GM23338 (cell line): ENCODE measurements at regions not wholly inside any gene's neighbourhood (a gene's known extent, or its start where the extent isn't known, plus 50 kb on each side); places are given as distances from the start of the nearest gene placed in this dataset.

Source experiments
- ATAC-seq: fragments of 200-7000 bp; cut with Tn5 transposase; 3 replicates; pipeline ENCODE4 v1.9.1; 2020
- DNase-seq: peaks from one replicate; pipeline ENCODE4 v3.0.0-alpha.2; 2015; ENCODE audit warnings: low spot score
- H2AFZ ChIP-seq: fragments of 200-600 bp; sonication (generic); 2 replicates; pipeline ENCODE4 v1.8.0; 2016; ENCODE audit warnings: antibody characterized with exemption, mild to moderate bottlenecking, moderate library complexity
- H3F3A ChIP-seq: fragments of 200-600 bp; sonication (generic); replicated peaks from 2 replicates; pipeline ENCODE4 v1.8.0; 2017; ENCODE audit warnings: antibody characterized with exemption, mixed run types, low read depth
- H3K27ac ChIP-seq: fragments of 200-600 bp; sonication (generic); 2 replicates; pipeline ENCODE4 v1.6.1; 2016; ENCODE audit warnings: low read depth
- H3K27me3 ChIP-seq: fragments of 200-600 bp; sonication (generic); 2 replicates; pipeline ENCODE4 v1.8.0; 2016; ENCODE audit warnings: mild to moderate bottlenecking, mixed run types, moderate library complexity; ENCODE audit not compliant: insufficient read depth
- H3K36me3 ChIP-seq: fragments of 200-600 bp; sonication (generic); 2 replicates; pipeline ENCODE4 v1.8.0; 2016; ENCODE audit warnings: mild to moderate bottlenecking; ENCODE audit not compliant: insufficient read depth
- H3K4me1 ChIP-seq: fragments of 200-600 bp; sonication (generic); 2 replicates; pipeline ENCODE4 v1.8.0; 2016; ENCODE audit warnings: mild to moderate bottlenecking, moderate library complexity; ENCODE audit not compliant: insufficient read depth
- H3K4me2 ChIP-seq: fragments of 200-600 bp; sonication (generic); 2 replicates; pipeline ENCODE4 v1.7.1; 2017; ENCODE audit warnings: mixed run types
- H3K4me3 ChIP-seq: fragments of 200-600 bp; sonication (generic); 2 replicates; pipeline ENCODE4 v1.6.1; 2016; ENCODE audit warnings: mixed run types
- H3K79me2 ChIP-seq: fragments of 200-600 bp; sonication (generic); replicated peaks from 2 replicates; pipeline ENCODE4 v1.8.0; 2017; ENCODE audit warnings: mild to moderate bottlenecking; ENCODE audit not compliant: insufficient read depth
- H3K9me2 ChIP-seq: fragments of 200-600 bp; sonication (generic); 2 replicates; pipeline ENCODE4 v1.8.0; 2017; ENCODE audit not compliant: insufficient read depth
- H4K20me1 ChIP-seq: fragments of 200-600 bp; sonication (generic); replicated peaks from 2 replicates; pipeline ENCODE4 v1.8.0; 2017; ENCODE audit warnings: mild to moderate bottlenecking; ENCODE audit not compliant: insufficient read depth
- H3K27ac Mint-ChIP-seq: 2 replicates; pipeline ENCODE4 v1.8.0; 2020; ENCODE audit warnings: inconsistent platforms, mild to moderate bottlenecking, moderate library complexity, mixed read lengths
- H3K27me3 Mint-ChIP-seq: 3 replicates; pipeline ENCODE4 v1.8.0; 2022; ENCODE audit warnings: low read depth, mild to moderate bottlenecking, moderate library complexity, mixed read lengths, inconsistent platforms; ENCODE audit not compliant: insufficient read depth, poor library complexity
- H3K36me3 Mint-ChIP-seq: 3 replicates; pipeline ENCODE4 v1.8.0; 2021; ENCODE audit warnings: low read depth, mild to moderate bottlenecking, inconsistent platforms, moderate library complexity, mixed read lengths
- H3K4me1 Mint-ChIP-seq: 3 replicates; pipeline ENCODE4 v1.8.0; 2020; ENCODE audit warnings: mild to moderate bottlenecking, inconsistent platforms, mixed read lengths
- H3K4me3 Mint-ChIP-seq: 3 replicates; pipeline ENCODE4 v1.8.0; 2021; ENCODE audit warnings: moderate library complexity, mild to moderate bottlenecking, inconsistent platforms, mixed read lengths
- H3K9me3 Mint-ChIP-seq: 3 replicates; pipeline ENCODE4 v1.8.0; 2020; ENCODE audit warnings: moderate library complexity, mild to moderate bottlenecking, inconsistent platforms, mixed read lengths
- CTCF ChIP-seq, 2 experiments: fragments of 200-600 bp in 1 of 2; sonication (generic) in 1 of 2; conservative IDR thresholded peaks; 2 replicates each; pipeline versions ENCODE4 v1.5.1 to v1.6.1; 2016 to 2017; ENCODE audit warnings: antibody characterized with exemption in 2 of 2, low read depth in 2 of 2, mild to moderate bottlenecking in 2 of 2, moderate library complexity in 1 of 2
- EZH2 ChIP-seq: fragments of 200-600 bp; sonication (generic); IDR thresholded peaks from one replicate; pipeline ENCODE4 v1.8.0; 2017; ENCODE audit warnings: antibody characterized with exemption, mild to moderate bottlenecking, low read depth; ENCODE audit not compliant: unreplicated experiment
- JUNB ChIP-seq: IDR thresholded peaks from one replicate; pipeline ENCODE4 v1.6.1; 2016; ENCODE audit warnings: antibody characterized with exemption; ENCODE audit not compliant: unreplicated experiment
- STAT1 ChIP-seq: IDR thresholded peaks from one replicate; pipeline ENCODE4 v1.6.1; 2016; ENCODE audit warnings: antibody characterized with exemption; ENCODE audit not compliant: unreplicated experiment
- ZNF114 ChIP-seq: fragments of 250-450 bp; sonication (Bioruptor Pico); IDR thresholded peaks from 2 replicates; pipeline ENCODE4 v1.5.0; 2020; ENCODE audit warnings: mild to moderate bottlenecking, moderate library complexity
- TF ChIP-seq, protein P1 (sequence below): fragments of 250-450 bp; sonication (Bioruptor Pico); IDR thresholded peaks from 2 replicates; pipeline ENCODE4 v1.5.0; 2020; ENCODE audit warnings: mild to moderate bottlenecking, moderate library complexity

DNA sequence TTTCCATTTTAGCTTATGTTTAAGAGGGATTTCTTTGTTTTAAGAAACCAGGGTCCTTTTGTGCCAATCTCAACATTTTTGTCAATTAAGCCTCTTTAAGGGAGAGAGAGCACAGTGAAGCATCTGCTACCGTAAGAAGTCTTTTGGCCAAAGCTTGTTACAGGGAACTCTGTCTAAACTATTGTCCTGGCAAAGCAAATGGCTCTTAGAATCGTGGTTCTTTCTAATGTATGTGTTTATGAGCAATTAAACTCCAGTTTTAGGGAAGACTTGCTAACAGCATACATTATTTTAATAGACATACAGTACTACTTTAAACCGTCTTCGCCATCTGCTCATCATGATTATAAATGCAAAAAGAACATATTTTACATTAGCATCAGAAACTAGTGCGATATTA lies 202.1 kb downstream of the CDCA7 start (continued):
- no peak for TF ChIP-seq CTCF (conservative IDR thresholded peaks at IDR 0.05; ENCODE audit: low read depth in 2 of 2)

DNA sequence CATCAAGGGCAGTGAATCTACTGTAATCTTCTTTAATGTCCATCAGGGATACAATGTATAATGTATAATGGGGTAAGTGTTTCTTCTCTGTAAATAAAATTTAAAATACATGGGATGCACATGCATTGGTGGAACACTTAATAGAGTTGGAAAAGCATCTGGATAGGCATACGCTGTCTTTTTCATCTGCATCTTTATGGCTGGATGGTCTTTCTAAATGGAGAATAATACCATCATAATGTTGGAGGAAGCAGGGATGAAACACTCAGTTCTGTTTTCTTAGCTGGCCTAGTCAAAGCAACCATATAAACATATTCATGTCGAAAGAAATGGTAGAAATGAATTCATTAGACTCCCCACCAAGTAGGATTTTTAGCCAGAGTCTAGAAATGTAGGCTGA lies 202.8 kb downstream of the CDCA7 start:
- H3K9me2 ChIP-seq = peaks cover 8% of the 10 kb centered on the region; the same call in 1 of the 2 replicates
- H3K4me3 ChIP-seq = no peak overlapping the region
- TF ChIP-seq EZH2 = no peak
- TF ChIP-seq JUNB = no peak
- TF ChIP-seq CTCF (conservative IDR thresholded peaks at IDR 0.05; ENCODE audit: low read depth in 2 of 2) = no peak
- TF ChIP-seq STAT1 = no peak
- TF ChIP-seq ZNF114 (CRISPR knock-in tag) = no peak
- TF ChIP-seq, protein P1, sequence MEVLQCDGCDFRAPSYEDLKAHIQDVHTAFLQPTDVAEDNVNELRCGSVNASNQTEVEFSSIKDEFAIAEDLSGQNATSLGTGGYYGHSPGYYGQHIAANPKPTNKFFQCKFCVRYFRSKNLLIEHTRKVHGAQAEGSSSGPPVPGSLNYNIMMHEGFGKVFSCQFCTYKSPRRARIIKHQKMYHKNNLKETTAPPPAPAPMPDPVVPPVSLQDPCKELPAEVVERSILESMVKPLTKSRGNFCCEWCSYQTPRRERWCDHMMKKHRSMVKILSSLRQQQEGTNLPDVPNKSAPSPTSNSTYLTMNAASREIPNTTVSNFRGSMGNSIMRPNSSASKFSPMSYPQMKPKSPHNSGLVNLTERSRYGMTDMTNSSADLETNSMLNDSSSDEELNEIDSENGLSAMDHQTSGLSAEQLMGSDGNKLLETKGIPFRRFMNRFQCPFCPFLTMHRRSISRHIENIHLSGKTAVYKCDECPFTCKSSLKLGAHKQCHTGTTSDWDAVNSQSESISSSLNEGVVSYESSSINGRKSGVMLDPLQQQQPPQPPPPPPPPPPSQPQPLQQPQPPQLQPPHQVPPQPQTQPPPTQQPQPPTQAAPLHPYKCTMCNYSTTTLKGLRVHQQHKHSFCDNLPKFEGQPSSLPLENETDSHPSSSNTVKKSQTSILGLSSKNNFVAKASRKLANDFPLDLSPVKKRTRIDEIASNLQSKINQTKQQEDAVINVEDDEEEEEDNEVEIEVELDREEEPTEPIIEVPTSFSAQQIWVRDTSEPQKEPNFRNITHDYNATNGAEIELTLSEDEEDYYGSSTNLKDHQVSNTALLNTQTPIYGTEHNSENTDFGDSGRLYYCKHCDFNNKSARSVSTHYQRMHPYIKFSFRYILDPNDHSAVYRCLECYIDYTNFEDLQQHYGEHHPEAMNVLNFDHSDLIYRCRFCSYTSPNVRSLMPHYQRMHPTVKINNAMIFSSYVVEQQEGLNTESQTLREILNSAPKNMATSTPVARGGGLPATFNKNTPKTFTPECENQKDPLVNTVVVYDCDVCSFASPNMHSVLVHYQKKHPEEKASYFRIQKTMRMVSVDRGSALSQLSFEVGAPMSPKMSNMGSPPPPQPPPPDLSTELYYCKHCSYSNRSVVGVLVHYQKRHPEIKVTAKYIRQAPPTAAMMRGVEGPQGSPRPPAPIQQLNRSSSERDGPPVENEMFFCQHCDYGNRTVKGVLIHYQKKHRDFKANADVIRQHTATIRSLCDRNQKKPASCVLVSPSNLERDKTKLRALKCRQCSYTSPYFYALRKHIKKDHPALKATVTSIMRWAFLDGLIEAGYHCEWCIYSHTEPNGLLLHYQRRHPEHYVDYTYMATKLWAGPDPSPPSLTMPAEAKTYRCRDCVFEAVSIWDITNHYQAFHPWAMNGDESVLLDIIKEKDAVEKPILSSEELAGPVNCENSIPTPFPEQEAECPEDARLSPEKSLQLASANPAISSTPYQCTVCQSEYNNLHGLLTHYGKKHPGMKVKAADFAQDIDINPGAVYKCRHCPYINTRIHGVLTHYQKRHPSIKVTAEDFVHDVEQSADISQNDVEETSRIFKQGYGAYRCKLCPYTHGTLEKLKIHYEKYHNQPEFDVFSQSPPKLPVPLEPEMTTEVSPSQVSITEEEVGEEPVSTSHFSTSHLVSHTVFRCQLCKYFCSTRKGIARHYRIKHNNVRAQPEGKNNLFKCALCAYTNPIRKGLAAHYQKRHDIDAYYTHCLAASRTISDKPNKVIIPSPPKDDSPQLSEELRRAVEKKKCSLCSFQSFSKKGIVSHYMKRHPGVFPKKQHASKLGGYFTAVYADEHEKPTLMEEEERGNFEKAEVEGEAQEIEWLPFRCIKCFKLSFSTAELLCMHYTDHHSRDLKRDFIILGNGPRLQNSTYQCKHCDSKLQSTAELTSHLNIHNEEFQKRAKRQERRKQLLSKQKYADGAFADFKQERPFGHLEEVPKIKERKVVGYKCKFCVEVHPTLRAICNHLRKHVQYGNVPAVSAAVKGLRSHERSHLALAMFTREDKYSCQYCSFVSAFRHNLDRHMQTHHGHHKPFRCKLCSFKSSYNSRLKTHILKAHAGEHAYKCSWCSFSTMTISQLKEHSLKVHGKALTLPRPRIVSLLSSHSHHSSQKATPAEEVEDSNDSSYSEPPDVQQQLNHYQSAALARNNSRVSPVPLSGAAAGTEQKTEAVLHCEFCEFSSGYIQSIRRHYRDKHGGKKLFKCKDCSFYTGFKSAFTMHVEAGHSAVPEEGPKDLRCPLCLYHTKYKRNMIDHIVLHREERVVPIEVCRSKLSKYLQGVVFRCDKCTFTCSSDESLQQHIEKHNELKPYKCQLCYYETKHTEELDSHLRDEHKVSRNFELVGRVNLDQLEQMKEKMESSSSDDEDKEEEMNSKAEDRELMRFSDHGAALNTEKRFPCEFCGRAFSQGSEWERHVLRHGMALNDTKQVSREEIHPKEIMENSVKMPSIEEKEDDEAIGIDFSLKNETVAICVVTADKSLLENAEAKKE (CRISPR knock-in tag) = no peak
- no peak overlapping the region for H3K4me2 ChIP-seq
- no peaks in the 10 kb centered on the region for H4K20me1 ChIP-seq
- ATAC-seq = no peak
- no peaks in the 10 kb centered on the region for H3K27me3 ChIP-seq
- no peak overlapping the region for H2AFZ ChIP-seq
- H3K27ac ChIP-seq = no peak overlapping the region
- peaks cover 11% of the 10 kb centered on the region; the same call in 2 of the 3 replicates for H3K36me3 Mint-ChIP-seq
- H3K36me3 ChIP-seq = no peaks in the 10 kb centered on the region
- H3K27ac Mint-ChIP-seq = no peak overlapping the region
- peaks cover 15% of the 10 kb centered on the region; the same call in 1 of the 2 replicates for H3K4me1 ChIP-seq
- 0 out of 2 replicates have a peak, but pooled peaks cover 2% of the 10 kb centered on the region for H3K79me2 ChIP-seq
- no peaks in the 10 kb centered on the region for H3K27me3 Mint-ChIP-seq
- peaks cover 10% of the 10 kb centered on the region; the same call in 1 of the 3 replicates for H3K9me3 Mint-ChIP-seq
- no peak overlapping the region for H3K4me3 Mint-ChIP-seq
- DNase-seq = no peak
- no peaks in the 10 kb centered on the region for H3F3A ChIP-seq
- peaks cover 9% of the 10 kb centered on the region for H3K4me1 Mint-ChIP-seq
